ENCODE measurements at regions not wholly inside any gene's neighbourhood (a gene's known extent, or its start where the extent isn't known, plus 50 kb on each side); places are given as distances from the start of the nearest gene placed in this dataset.

- TF ChIP-seq CTCF (IDR thresholded peaks at IDR 0.05; ENCODE audit: low read depth, low read length), result no peak
- H3K9me3 ChIP-seq (ENCODE audit: severe bottlenecking), result no peaks in the 10 kb centered on the region
- peak overlapping the region; percentile 20 for H3K27ac ChIP-seq
- H3K27me3 ChIP-seq (ENCODE audit: insufficient read depth, low read depth, severe bottlenecking), result no peaks in the 10 kb centered on the region
- H3K36me3 ChIP-seq, result no peaks in the 10 kb centered on the region
- DNase-seq, result no peak
- no peak overlapping the region for H3K4me3 ChIP-seq (ENCODE audit: low read depth, low read length)
These were observed 304.5 kb upstream of the SEMA6D start for GRCh38 chr15:47412802-47413201.

- Histone ChIP-seq H3K27ac (no peak overlapping the region), H3K9me3 (ENCODE audit: severe bottlenecking) (no peaks in the 10 kb centered on the region), H3K27me3 (ENCODE audit: insufficient read depth, low read depth, severe bottlenecking) (no peaks in the 10 kb centered on the region), H3K4me3 (ENCODE audit: low read depth, low read length) (no peak overlapping the region), H3K36me3 (no peaks in the 10 kb centered on the region)
- DNase-seq, result no peak
- TF ChIP-seq CTCF (IDR thresholded peaks at IDR 0.05; ENCODE audit: low read depth, low read length), result no peak
These were observed 303.1 kb upstream of the SEMA6D start for GRCh38 chr15:47414207-47414606.

GRCh38 chr15:47415539-47415971 is 301.8 kb upstream of the SEMA6D start:
- no peak overlapping the region for H3K4me3 ChIP-seq (ENCODE audit: low read depth, low read length)
- no peak for TF ChIP-seq CTCF (IDR thresholded peaks at IDR 0.05; ENCODE audit: low read depth, low read length)
- H3K36me3 ChIP-seq, result no peaks in the 10 kb centered on the region
- no peak overlapping the region for H3K27ac ChIP-seq
- H3K27me3 ChIP-seq (ENCODE audit: insufficient read depth, low read depth, severe bottlenecking), result no peaks in the 10 kb centered on the region
- H3K9me3 ChIP-seq (ENCODE audit: severe bottlenecking), result no peaks in the 10 kb centered on the region
- no peak for DNase-seq

GRCh38 chr15:47422881-47423665 is 294.2 kb upstream of the SEMA6D start:
- Histone ChIP-seq H3K27me3 (ENCODE audit: insufficient read depth, low read depth, severe bottlenecking) (no peaks in the 10 kb centered on the region), H3K36me3 (no peaks in the 10 kb centered on the region), H3K4me3 (ENCODE audit: low read depth, low read length) (no peak overlapping the region), H3K27ac (no peak overlapping the region), H3K9me3 (ENCODE audit: severe bottlenecking) (no peaks in the 10 kb centered on the region)
- no peak for TF ChIP-seq CTCF (IDR thresholded peaks at IDR 0.05; ENCODE audit: low read depth, low read length)
- DNase-seq, result no peak

- Histone ChIP-seq H3K27ac (no peak overlapping the region), H3K9me3 (ENCODE audit: severe bottlenecking) (no peaks in the 10 kb centered on the region), H3K36me3 (no peaks in the 10 kb centered on the region), H3K4me3 (ENCODE audit: low read depth, low read length) (no peak overlapping the region), H3K27me3 (ENCODE audit: insufficient read depth, low read depth, severe bottlenecking) (no peaks in the 10 kb centered on the region)
- TF ChIP-seq CTCF (IDR thresholded peaks at IDR 0.05; ENCODE audit: low read depth, low read length), result no peak
- no peak for DNase-seq
These were observed 289.8 kb upstream of the SEMA6D start for GRCh38 chr15:47427463-47427862.

GRCh38 chr15:47429376-47429775 is 287.9 kb upstream of the SEMA6D start:
- Histone ChIP-seq H3K27me3 (ENCODE audit: insufficient read depth, low read depth, severe bottlenecking) (no peaks in the 10 kb centered on the region), H3K4me3 (ENCODE audit: low read depth, low read length) (no peak overlapping the region), H3K9me3 (ENCODE audit: severe bottlenecking) (no peaks in the 10 kb centered on the region), H3K27ac (no peak overlapping the region), H3K36me3 (no peaks in the 10 kb centered on the region)
- TF ChIP-seq CTCF (IDR thresholded peaks at IDR 0.05; ENCODE audit: low read depth, low read length), result no peak
- no peak for DNase-seq

All from WERI-Rb-1 (cell line).